Ureter (tissue), 1 donor: ENCODE measurements at regions not wholly inside any gene's neighbourhood (a gene's known extent, or its start where the extent isn't known, plus 50 kb on each side); places are given as distances from the start of the nearest gene placed in this dataset.

ENCODE experiments used
- DNase-seq: peaks from one replicate; pipeline ENCODE4 v3.0.0-alpha.2; 2020; ENCODE audit warnings: low spot score
- donor health status: DM: yes; HTN: yes; CAD: no.

GRCh38 chr4:81883530-81884450 is 412.1 kb upstream of the RASGEF1B start:
- DNase-seq = no peak

- no peak for DNase-seq
These were observed 411.3 kb upstream of the RASGEF1B start for GRCh38 chr4:81883004-81883403.

- DNase-seq = no peak
These were observed 410.3 kb upstream of the RASGEF1B start for GRCh38 chr4:81881855-81882621.

- DNase-seq = no peak
These were observed 404.4 kb upstream of the RASGEF1B start for GRCh38 chr4:81876106-81876505.

GRCh38 chr4:81874661-81875515 is 403.2 kb upstream of the RASGEF1B start:
- DNase-seq = no peak

GRCh38 chr4:81870275-81870674 is 398.6 kb upstream of the RASGEF1B start:
- DNase-seq = no peak

GRCh38 chr4:81860111-81860510 is 388.4 kb upstream of the RASGEF1B start:
- no peak for DNase-seq

- DNase-seq = no peak
These were observed 382.7 kb upstream of the RASGEF1B start for GRCh38 chr4:81854406-81854805.

GRCh38 chr4:81852031-81852715 is 380.5 kb upstream of the RASGEF1B start:
- DNase-seq = no peak

GRCh38 chr4:81850701-81851100 is 379.0 kb upstream of the RASGEF1B start:
- DNase-seq = no peak

- DNase-seq = no peak
These were observed 374.1 kb upstream of the RASGEF1B start for GRCh38 chr4:81845761-81846160.

GRCh38 chr4:81845273-81845672 is 373.6 kb upstream of the RASGEF1B start:
- no peak for DNase-seq

- peak; percentile 79 for DNase-seq
These were observed 373.0 kb upstream of the RASGEF1B start for GRCh38 chr4:81844717-81845116.

- no peak for DNase-seq
These were observed 367.8 kb upstream of the RASGEF1B start for GRCh38 chr4:81839347-81840042.

- no peak for DNase-seq
These were observed 366.9 kb upstream of the RASGEF1B start for GRCh38 chr4:81838586-81838985.

GRCh38 chr4:81836716-81837115 is 365.0 kb upstream of the RASGEF1B start:
- DNase-seq = no peak

- DNase-seq = no peak
These were observed 361.9 kb upstream of the RASGEF1B start for GRCh38 chr4:81833576-81833975.

GRCh38 chr4:81828991-81829390 is 357.3 kb upstream of the RASGEF1B start:
- no peak for DNase-seq

GRCh38 chr4:81827577-81828202 is 356.0 kb upstream of the RASGEF1B start:
- no peak for DNase-seq

GRCh38 chr4:81826817-81827424 is 355.2 kb upstream of the RASGEF1B start:
- no peak for DNase-seq
